ENCODE measurements at regions not wholly inside any gene's neighbourhood (a gene's known extent, or its start where the extent isn't known, plus 50 kb on each side); places are given as distances from the start of the nearest gene placed in this dataset.

DNA sequence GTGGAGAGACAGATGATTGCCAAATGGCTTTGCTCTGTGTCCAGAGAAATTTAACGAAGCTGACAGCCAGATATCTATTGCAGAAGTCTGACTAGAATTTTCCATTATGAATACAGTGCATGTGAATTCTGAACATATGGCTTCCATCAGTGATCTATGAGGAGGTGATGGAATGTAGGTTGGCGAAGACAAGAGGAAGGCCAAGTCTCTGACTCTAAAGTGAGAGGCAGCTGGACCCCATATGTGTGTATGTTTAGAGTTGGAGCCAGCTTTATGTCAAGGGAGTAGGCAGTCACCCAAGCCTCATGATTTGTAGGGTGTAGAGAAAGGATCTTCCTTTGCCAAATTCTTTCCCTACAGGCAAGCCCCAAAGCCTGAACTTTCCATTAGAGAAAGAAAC is 76.2 kb upstream of the TEX13D start:
- TF ChIP-seq CTCF (IDR thresholded peaks at IDR 0.05 in 2 of 3, conservative IDR thresholded peaks at IDR 0.05 in 1 of 3; ENCODE audit: borderline replicate concordance in 1 of 3, insufficient read depth in 1 of 3, low read depth in 2 of 3, low read length in 2 of 3) (no peak), CEBPB (IDR thresholded peaks at IDR 0.05; ENCODE audit: low read depth) (no peak), EGR1 (IDR thresholded peaks at IDR 0.05; ENCODE audit: low read depth) (no peak), SIN3A (IDR thresholded peaks at IDR 0.05; ENCODE audit: low read depth) (no peak), ZNF274 (IDR thresholded peaks at IDR 0.05; ENCODE audit: low read depth, low read length) (no peak), POLR2AphosphoS5 (IDR thresholded peaks at IDR 0.05; ENCODE audit: low read depth, low read length) (no peak), YY1 (IDR thresholded peaks at IDR 0.05; ENCODE audit: extremely low read depth, insufficient replicate concordance, low read depth, low read length) (no peak), EZH2 (IDR thresholded peaks at IDR 0.05) (no peak), REST (IDR thresholded peaks at IDR 0.05; ENCODE audit: low read depth) (no peak), JUND (IDR thresholded peaks at IDR 0.05) (no peak), SRF (IDR thresholded peaks at IDR 0.05; ENCODE audit: low read depth) (no peak), SP1 (IDR thresholded peaks at IDR 0.05; ENCODE audit: low read depth) (no peak), MAX (IDR thresholded peaks at IDR 0.05) (no peak), FOSL1 (IDR thresholded peaks at IDR 0.05; ENCODE audit: low read depth) (no peak)
